HepG2 (cell line): ENCODE measurements at regions not wholly inside any gene's neighbourhood (a gene's known extent, or its start where the extent isn't known, plus 50 kb on each side); places are given as distances from the start of the nearest gene placed in this dataset.

ENCODE experiments used
- E2F1 ChIP-seq: sonication (generic); formaldehyde crosslinking; IDR thresholded peaks from 2 replicates; pipeline ENCODE4 v1.5.0; 2020; ENCODE audit warnings: missing genetic modification reagents
- KDM5B ChIP-seq: sonication (generic); formaldehyde crosslinking; IDR thresholded peaks from 2 replicates; pipeline ENCODE4 v1.4.0; 2020; ENCODE audit warnings: missing genetic modification reagents, mild to moderate bottlenecking, borderline replicate concordance
- ZNF274 ChIP-seq: sonication (generic); formaldehyde crosslinking; IDR thresholded peaks from 2 replicates; pipeline ENCODE4 v1.5.1; 2020; ENCODE audit warnings: mild to moderate bottlenecking, missing genetic modification reagents
- ZNF44 ChIP-seq: sonication (generic); formaldehyde crosslinking; IDR thresholded peaks from 2 replicates; pipeline ENCODE4 v1.5.1; 2020; ENCODE audit warnings: mild to moderate bottlenecking, missing genetic modification reagents

- TF ChIP-seq ZNF44 (CRISPR knock-in tag): no peak
- no peak for TF ChIP-seq E2F1
- no peak for TF ChIP-seq ZNF274
- TF ChIP-seq KDM5B: no peak
Measured at GRCh38 chr2:52745144-52745543, 1022.5 kb upstream of the CHAC2 start.
